Thyroid gland (tissue), 4 donors: ENCODE measurements at regions not wholly inside any gene's neighbourhood (a gene's known extent, or its start where the extent isn't known, plus 50 kb on each side); places are given as distances from the start of the nearest gene placed in this dataset.

Experiments
- DNase-seq, 2 donors: peaks; one replicate each; pipeline ENCODE4 v3.0.0-alpha.2; 2019
- H3K27ac ChIP-seq, 3 donors: fragments of 200-600 bp; sonication (generic); 1 replicate in 2 of 3; 2 replicates in 1 of 3; pipeline ENCODE4 v1.5.1; 2016 to 2019; ENCODE audit warnings: mild to moderate bottlenecking in 1 of 3, moderate library complexity in 1 of 3
- H3K27me3 ChIP-seq: fragments of 200-600 bp; sonication (generic); one replicate; pipeline ENCODE4 v1.5.1; 2019
- H3K36me3 ChIP-seq, 2 donors: fragments of 200-600 bp; sonication (generic); one replicate each; pipeline ENCODE4 v1.5.1; 2016 to 2019
- H3K4me1 ChIP-seq, 2 donors: fragments of 200-600 bp; sonication (generic); one replicate each; pipeline ENCODE4 v1.5.1; 2017 to 2019
- H3K4me3 ChIP-seq, 3 donors: fragments of 200-600 bp; sonication (generic); replicated peaks in 1 of 3; 1 replicate in 2 of 3; 2 replicates in 1 of 3; pipeline ENCODE4 v1.5.1; 2016; ENCODE audit warnings: mild to moderate bottlenecking in 1 of 3
- H3K9me3 ChIP-seq: fragments of 200-600 bp; sonication (generic); one replicate; pipeline ENCODE4 v1.5.1; 2017
- POLR2A ChIP-seq, 2 donors: fragments of 450-650 bp; IDR thresholded peaks; one replicate each; pipeline ENCODE4 v1.6.1; 2017; ENCODE audit warnings: antibody characterized with exemption in 2 of 2, mild to moderate bottlenecking in 2 of 2, moderate library complexity in 1 of 2
- WGBS, 2 donors: methylation state at CpG; one replicate each; pipeline ENCODE4 v1.1.5; 2017; 5-methylcytosine and 5-hydroxymethylcytosine counted together
- intact Hi-C: fragments of 100-400 bp; cut with DNase I; formaldehyde crosslinking; loops from one replicate; pipeline ENCODE4 v1.15.1; 2023
- TF ChIP-seq, protein P1 (sequence below), 6 experiments: fragments of 200-600 bp in 3 of 6; fragments of 450-650 bp in 3 of 6; sonication (generic) in 3 of 6; IDR thresholded peaks; one replicate each; pipeline ENCODE4 v1.5.1; 2016 to 2019; ENCODE audit warnings: antibody characterized with exemption in 6 of 6, mild to moderate bottlenecking in 2 of 6, inconsistent platforms in 1 of 6, moderate library complexity in 1 of 6

DNA sequence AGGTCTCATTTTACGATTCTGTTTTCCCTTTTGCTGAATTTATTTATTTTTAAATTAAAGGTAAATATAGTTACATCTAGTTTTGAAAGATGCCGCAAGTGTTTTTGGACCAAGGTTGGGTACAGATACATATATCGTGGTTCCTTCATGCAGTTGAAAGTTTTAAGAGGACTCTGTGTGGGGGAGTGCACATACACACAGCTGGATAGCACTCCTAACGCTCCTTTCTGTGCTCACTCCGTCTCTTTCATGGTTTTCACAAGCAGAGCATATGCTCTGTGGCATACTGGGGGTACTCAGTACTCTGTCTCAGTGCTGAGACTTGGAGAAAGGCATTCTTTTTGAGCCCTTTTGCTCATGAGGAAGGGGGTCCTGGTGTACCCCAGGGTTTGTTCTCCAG, 307.5 kb downstream of the DOCK8 start:
- H3K4me3 ChIP-seq = no peak overlapping the region
- TF ChIP-seq, protein P1, sequence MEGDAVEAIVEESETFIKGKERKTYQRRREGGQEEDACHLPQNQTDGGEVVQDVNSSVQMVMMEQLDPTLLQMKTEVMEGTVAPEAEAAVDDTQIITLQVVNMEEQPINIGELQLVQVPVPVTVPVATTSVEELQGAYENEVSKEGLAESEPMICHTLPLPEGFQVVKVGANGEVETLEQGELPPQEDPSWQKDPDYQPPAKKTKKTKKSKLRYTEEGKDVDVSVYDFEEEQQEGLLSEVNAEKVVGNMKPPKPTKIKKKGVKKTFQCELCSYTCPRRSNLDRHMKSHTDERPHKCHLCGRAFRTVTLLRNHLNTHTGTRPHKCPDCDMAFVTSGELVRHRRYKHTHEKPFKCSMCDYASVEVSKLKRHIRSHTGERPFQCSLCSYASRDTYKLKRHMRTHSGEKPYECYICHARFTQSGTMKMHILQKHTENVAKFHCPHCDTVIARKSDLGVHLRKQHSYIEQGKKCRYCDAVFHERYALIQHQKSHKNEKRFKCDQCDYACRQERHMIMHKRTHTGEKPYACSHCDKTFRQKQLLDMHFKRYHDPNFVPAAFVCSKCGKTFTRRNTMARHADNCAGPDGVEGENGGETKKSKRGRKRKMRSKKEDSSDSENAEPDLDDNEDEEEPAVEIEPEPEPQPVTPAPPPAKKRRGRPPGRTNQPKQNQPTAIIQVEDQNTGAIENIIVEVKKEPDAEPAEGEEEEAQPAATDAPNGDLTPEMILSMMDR (IDR thresholded peaks at IDR 0.05) = no peak
- no peak for TF ChIP-seq POLR2A (IDR thresholded peaks at IDR 0.05)
- H3K36me3 ChIP-seq = no peaks in the 10 kb centered on the region
- H3K27me3 ChIP-seq = no peaks in the 10 kb centered on the region
- WGBS, 2 donors = 93 to 94% methylated on average over 5 of the region's 5 CpGs
- DNase-seq = no peak
- intact Hi-C loops = no loop called here
- H3K27ac ChIP-seq = no peak overlapping the region
- H3K4me1 ChIP-seq = peaks cover 12 to 20% of the 10 kb centered on the region in 2 donors
- H3K9me3 ChIP-seq = no peaks in the 10 kb centered on the region

DNA sequence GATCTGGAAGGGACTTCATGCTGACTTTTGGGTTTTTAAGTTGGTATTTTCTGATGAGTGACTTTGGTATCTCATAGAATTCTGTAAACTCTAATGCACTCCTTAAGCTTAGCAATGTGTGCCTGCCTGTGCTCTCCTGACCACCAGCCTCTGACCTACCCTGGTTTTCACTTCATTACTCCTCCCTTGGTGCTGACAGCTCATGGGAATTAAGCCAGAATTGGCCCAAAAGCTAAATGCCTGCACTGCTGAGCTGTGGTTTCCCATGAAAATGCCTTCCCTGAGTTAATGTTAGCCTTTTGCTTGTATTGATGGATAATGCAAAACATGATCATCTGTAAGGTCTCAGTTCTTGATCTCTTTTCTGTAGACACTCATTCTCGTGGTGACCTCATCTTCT, 308.0 kb downstream of the DOCK8 start:
- Histone ChIP-seq H3K4me3 (no peak overlapping the region), H3K27me3 (no peaks in the 10 kb centered on the region), H3K27ac (no peak overlapping the region), H3K9me3 (no peaks in the 10 kb centered on the region), H3K36me3 (no peaks in the 10 kb centered on the region), H3K4me1 (peaks cover 12 to 20% of the 10 kb centered on the region in 2 donors)
- DNase-seq = no peak
- 81 to 84% methylated on average over 1 of the region's 1 CpG for WGBS, 2 donors
- TF ChIP-seq POLR2A (IDR thresholded peaks at IDR 0.05) = no peak
- TF ChIP-seq, protein P1 (IDR thresholded peaks at IDR 0.05) = no peak
- intact Hi-C loops = no loop called here

DNA sequence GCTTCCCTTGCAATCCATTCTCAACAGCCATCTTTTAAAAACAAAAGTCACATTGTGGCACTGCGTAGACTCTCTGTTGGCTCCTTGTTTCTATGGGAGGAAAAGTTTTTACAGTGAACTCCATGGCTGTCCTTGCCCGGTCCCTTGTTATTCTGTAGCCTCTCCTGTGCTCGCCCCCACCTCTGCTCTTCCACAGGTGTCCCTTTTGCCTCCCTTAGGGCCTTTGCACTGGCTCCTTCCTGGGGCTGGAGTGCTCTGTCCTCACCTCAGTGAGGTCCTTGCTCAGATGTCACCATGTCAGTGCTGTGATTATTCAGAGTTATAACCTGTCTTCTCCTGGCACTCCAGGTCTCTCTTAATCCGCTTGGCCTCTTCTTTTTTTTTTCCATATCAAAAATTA, 308.8 kb downstream of the DOCK8 start:
- TF ChIP-seq POLR2A (IDR thresholded peaks at IDR 0.05) = no peak
- TF ChIP-seq, protein P1 (IDR thresholded peaks at IDR 0.05) = no peak
- no peaks in the 10 kb centered on the region for H3K9me3 ChIP-seq
- intact Hi-C loops = no loop called here
- no peaks in the 10 kb centered on the region for H3K27me3 ChIP-seq
- H3K36me3 ChIP-seq = no peaks in the 10 kb centered on the region
- peaks cover 8 to 20% of the 10 kb centered on the region in 2 donors for H3K4me1 ChIP-seq
- DNase-seq = no peak
- 87 to 88% methylated on average over 4 of the region's 4 CpGs for WGBS, 2 donors
- H3K4me3 ChIP-seq = no peak overlapping the region
- no peak overlapping the region for H3K27ac ChIP-seq

DNA sequence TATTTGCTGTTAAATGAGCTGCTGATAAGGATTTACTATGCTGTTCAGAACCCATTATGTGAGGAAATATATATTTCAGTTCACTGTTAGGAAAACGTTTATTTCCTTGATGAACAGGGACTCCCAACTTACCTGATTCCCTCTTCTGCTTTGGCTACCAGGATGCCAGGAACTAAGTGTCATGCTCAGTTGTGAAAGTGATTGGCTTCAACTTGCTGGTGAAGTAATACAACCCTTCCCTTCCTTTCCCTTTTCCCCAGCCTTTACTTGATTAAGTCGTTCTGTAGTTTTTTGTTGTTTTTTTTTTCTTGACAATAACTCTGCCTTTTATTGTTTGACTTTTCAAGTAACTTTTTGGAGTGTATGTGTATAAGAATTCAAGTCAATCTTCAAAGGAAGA, 309.3 kb downstream of the DOCK8 start:
- DNase-seq = no peak
- Histone ChIP-seq H3K27me3 (no peaks in the 10 kb centered on the region), H3K27ac (no peak overlapping the region), H3K4me3 (no peak overlapping the region), H3K4me1 (peaks cover 8 to 20% of the 10 kb centered on the region in 2 donors), H3K36me3 (no peaks in the 10 kb centered on the region), H3K9me3 (no peaks in the 10 kb centered on the region)
- intact Hi-C loops = no loop called here
- TF ChIP-seq, protein P1 (IDR thresholded peaks at IDR 0.05) = no peak
- no peak for TF ChIP-seq POLR2A (IDR thresholded peaks at IDR 0.05)
- WGBS, 2 donors = 41 to 53% methylated on average over 2 of the region's 2 CpGs

DNA sequence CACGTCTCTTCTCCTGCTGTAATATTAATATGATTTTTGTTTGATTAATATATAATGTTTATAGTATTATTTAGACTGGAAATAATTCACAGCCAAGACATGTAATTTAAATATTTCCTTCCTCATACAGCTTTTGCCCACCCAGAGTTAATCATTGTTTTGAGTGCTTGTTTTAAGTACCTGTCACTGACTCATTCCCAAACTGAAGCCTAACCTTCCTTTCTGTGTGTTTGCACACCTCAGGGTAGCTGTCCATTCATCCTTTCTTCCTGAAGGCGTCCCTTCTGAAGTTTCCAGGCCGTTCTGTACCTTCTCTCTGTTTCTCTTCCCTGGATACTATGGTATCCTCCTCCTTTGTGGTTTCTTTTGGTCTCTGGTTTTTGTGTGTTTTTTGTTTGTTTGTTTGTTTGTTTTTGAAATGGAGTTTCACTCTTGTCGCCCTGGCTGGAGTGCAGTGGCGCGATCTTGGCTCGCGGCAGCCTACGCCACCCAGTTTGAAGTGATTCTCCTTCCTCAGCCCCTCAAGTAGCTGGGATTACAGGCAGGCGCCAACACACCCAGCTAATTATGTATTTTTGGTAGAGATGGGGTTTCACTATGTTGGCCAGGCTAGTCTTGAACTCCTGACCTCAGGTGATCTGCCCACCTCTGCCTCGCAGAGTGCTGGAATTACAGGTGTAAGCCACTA, 312.4 kb downstream of the DOCK8 start:
- Histone ChIP-seq H3K27me3 (no peaks in the 10 kb centered on the region), H3K4me3 (no peak overlapping the region), H3K9me3 (no peaks in the 10 kb centered on the region), H3K4me1 (peaks cover 0 to 17% of the 10 kb centered on the region in 2 donors), H3K36me3 (no peaks in the 10 kb centered on the region), H3K27ac (no peak overlapping the region)
- WGBS, 2 donors = 91 to 94% methylated on average over 11 of the region's 11 CpGs
- DNase-seq = no peak
- TF ChIP-seq, protein P1 (IDR thresholded peaks at IDR 0.05) = no peak
- no peak for TF ChIP-seq POLR2A (IDR thresholded peaks at IDR 0.05)
- intact Hi-C loops = no loop called here
